ENCODE measurements at regions not wholly inside any gene's neighbourhood (a gene's known extent, or its start where the extent isn't known, plus 50 kb on each side); places are given as distances from the start of the nearest gene placed in this dataset.

- Mint-ChIP-seq H3K27ac (no peak overlapping the region), H3K4me3 (no peak overlapping the region), H3K4me1 (ENCODE audit: low read depth) (peaks cover 13% of the 10 kb centered on the region), H3K9me3 (peaks cover 4% of the 10 kb centered on the region), H3K36me3 (ENCODE audit: low read depth) (no peaks in the 10 kb centered on the region), H3K27me3 (ENCODE audit: low read depth) (no peaks in the 10 kb centered on the region)
- DNase-seq = no peak
- intact Hi-C loops (cut with micrococcal nuclease) = no loop called here
- CTCF ChIA-PET = no interaction called here
Measured at GRCh38 chr9:129471201-129472019, 149.5 kb downstream of the C9orf50 start.

GRCh38 chr9:129469988-129470316 lies 150.9 kb downstream of the C9orf50 start:
- Mint-ChIP-seq H3K9me3 (peaks cover 1% of the 10 kb centered on the region), H3K36me3 (ENCODE audit: low read depth) (no peaks in the 10 kb centered on the region), H3K27me3 (ENCODE audit: low read depth) (no peaks in the 10 kb centered on the region), H3K27ac (no peak overlapping the region), H3K4me3 (no peak overlapping the region), H3K4me1 (ENCODE audit: low read depth) (peaks cover 13% of the 10 kb centered on the region)
- intact Hi-C loops (cut with micrococcal nuclease) = no loop called here
- CTCF ChIA-PET = no interaction called here
- DNase-seq = no peak

- no peak for DNase-seq
- peaks cover 13% of the 10 kb centered on the region for H3K4me1 Mint-ChIP-seq (ENCODE audit: low read depth)
- no peaks in the 10 kb centered on the region for H3K27me3 Mint-ChIP-seq (ENCODE audit: low read depth)
- H3K36me3 Mint-ChIP-seq (ENCODE audit: low read depth) = no peaks in the 10 kb centered on the region
- no peak overlapping the region for H3K4me3 Mint-ChIP-seq
- intact Hi-C loops (cut with micrococcal nuclease) = no loop called here
- CTCF ChIA-PET = no interaction called here
- H3K9me3 Mint-ChIP-seq = no peaks in the 10 kb centered on the region
- no peak overlapping the region for H3K27ac Mint-ChIP-seq
Measured at GRCh38 chr9:129469188-129469987, 151.5 kb downstream of the C9orf50 start.

DNA sequence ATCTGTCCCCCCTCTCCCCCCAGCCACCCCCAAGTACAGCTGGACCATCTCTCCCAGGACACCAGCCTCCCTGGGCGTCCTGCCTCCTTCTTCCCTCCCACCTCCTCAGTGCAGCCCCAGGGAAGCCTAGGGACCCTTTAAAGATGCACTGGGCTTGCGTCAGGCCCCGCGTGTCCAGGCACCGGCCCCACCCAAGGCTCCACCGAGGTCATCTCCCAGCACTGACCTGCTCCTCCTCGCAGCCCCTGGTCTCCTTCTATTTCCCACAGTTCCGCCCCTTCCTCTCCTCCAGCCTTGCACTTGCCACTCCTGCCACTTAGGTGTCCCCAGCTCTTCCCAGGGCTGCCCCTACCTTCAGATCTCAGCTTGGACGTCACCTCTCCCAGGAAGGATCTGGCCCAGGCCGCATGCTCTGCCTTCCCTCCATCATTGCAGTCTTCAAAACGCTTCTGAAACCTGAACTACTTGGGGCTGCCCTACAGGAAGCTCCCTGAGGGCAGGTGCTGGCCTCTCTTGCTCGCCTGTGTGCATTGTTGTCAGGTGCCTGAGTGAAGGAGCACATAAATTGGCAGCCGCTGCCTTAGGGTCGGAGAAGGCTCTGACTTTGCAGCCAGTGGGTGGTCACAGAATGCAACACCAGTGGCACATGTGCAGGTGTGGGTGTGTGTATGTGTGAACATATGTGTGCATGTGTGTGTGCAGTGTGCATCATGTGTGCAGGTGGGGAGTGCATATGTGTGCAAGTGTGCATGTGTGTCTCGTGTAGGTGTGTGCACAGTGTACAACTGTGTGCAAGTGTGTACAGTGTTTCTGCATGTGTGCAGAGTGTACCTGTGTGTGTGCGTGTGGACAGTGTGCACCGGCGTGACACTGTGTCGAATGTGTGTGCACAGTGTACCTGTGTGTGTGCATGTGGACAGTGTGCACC lies 152.9 kb downstream of the C9orf50 start:
- intact Hi-C loops (cut with micrococcal nuclease) = no loop called here
- no peak overlapping the region for H3K4me3 Mint-ChIP-seq
- H3K27ac Mint-ChIP-seq = no peak overlapping the region
- no peaks in the 10 kb centered on the region for H3K9me3 Mint-ChIP-seq
- H3K27me3 Mint-ChIP-seq (ENCODE audit: low read depth) = no peaks in the 10 kb centered on the region
- no peak for DNase-seq
- peaks cover 13% of the 10 kb centered on the region for H3K4me1 Mint-ChIP-seq (ENCODE audit: low read depth)
- H3K36me3 Mint-ChIP-seq (ENCODE audit: low read depth) = no peaks in the 10 kb centered on the region
- CTCF ChIA-PET = no interaction called here

DNA sequence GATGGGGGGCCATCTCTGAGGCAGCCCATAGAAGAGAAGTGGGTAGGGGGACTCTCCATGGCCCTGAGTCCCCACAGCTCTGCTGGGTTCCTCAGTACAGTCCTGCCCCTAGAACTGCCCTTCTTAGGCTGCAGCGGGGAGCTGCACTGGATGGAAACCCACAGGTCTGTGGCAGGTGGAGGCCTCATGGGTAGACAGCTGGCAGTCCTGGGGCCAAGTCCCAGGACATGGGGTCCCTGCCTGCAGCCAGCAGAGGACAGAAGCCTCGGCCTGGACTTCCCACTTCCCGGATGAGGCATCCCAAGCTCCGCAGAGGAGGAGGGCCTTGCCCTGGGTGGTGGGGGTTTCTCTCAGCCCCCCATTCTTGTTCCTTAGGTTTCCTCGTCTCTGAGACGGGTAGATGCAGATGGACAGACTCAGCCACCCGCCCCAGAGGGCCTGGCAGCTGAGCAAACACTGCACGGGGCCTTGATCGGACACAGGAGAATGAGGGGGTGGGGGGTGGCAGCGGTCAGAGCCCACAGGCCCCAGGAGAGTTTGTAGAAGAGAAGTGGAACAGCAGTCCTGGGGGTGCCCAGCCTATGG lies 153.8 kb downstream of the C9orf50 start:
- Mint-ChIP-seq H3K36me3 (ENCODE audit: low read depth) (no peaks in the 10 kb centered on the region), H3K27me3 (ENCODE audit: low read depth) (no peaks in the 10 kb centered on the region), H3K9me3 (no peaks in the 10 kb centered on the region), H3K27ac (no peak overlapping the region), H3K4me1 (ENCODE audit: low read depth) (peaks cover 13% of the 10 kb centered on the region), H3K4me3 (no peak overlapping the region)
- intact Hi-C loops (cut with micrococcal nuclease) = no loop called here
- DNase-seq = no peak
- CTCF ChIA-PET = no interaction called here

- Mint-ChIP-seq H3K36me3 (ENCODE audit: low read depth) (no peaks in the 10 kb centered on the region), H3K9me3 (no peaks in the 10 kb centered on the region), H3K27ac (no peak overlapping the region), H3K4me1 (ENCODE audit: low read depth) (peaks cover 6% of the 10 kb centered on the region), H3K27me3 (ENCODE audit: low read depth) (no peaks in the 10 kb centered on the region), H3K4me3 (no peak overlapping the region)
- no peak for DNase-seq
- CTCF ChIA-PET = no interaction called here
- intact Hi-C loops (cut with micrococcal nuclease) = no loop called here
Measured at GRCh38 chr9:129465834-129466535, 154.9 kb downstream of the C9orf50 start.

- H3K9me3 Mint-ChIP-seq = no peaks in the 10 kb centered on the region
- no peak for DNase-seq
- intact Hi-C loops (cut with micrococcal nuclease) = no loop called here
- no peak overlapping the region for H3K4me3 Mint-ChIP-seq
- peaks cover 2% of the 10 kb centered on the region for H3K4me1 Mint-ChIP-seq (ENCODE audit: low read depth)
- no peaks in the 10 kb centered on the region for H3K36me3 Mint-ChIP-seq (ENCODE audit: low read depth)
- CTCF ChIA-PET = interaction anchor here (0.7 kb wide), 1 partner anchor 81 kb away, joined by 5 read pairs; no protein-coding TSS in a partner anchor
- H3K27ac Mint-ChIP-seq = no peak overlapping the region
- no peaks in the 10 kb centered on the region for H3K27me3 Mint-ChIP-seq (ENCODE audit: low read depth)
Measured at GRCh38 chr9:129464972-129465833, 155.7 kb downstream of the C9orf50 start.

- no peak overlapping the region for H3K27ac Mint-ChIP-seq
- H3K4me1 Mint-ChIP-seq (ENCODE audit: low read depth) = peaks cover 7% of the 10 kb centered on the region
- no peaks in the 10 kb centered on the region for H3K27me3 Mint-ChIP-seq (ENCODE audit: low read depth)
- H3K9me3 Mint-ChIP-seq = no peaks in the 10 kb centered on the region
- no peak overlapping the region for H3K4me3 Mint-ChIP-seq
- intact Hi-C loops (cut with micrococcal nuclease) = no loop called here
- CTCF ChIA-PET = interaction anchor here (0.7 kb wide), 1 partner anchor 402 kb away, joined by 3 read pairs; no protein-coding TSS in a partner anchor
- DNase-seq = no peak
- no peaks in the 10 kb centered on the region for H3K36me3 Mint-ChIP-seq (ENCODE audit: low read depth)
Measured at GRCh38 chr9:129463994-129464393, 156.9 kb downstream of the C9orf50 start.

- intact Hi-C loops (cut with micrococcal nuclease) = no loop called here
Measured at GRCh38 chr9:129463477-129463876, 157.4 kb downstream of the C9orf50 start.

GRCh38 chr9:129462360-129462759 lies 158.5 kb downstream of the C9orf50 start:
- intact Hi-C loops (cut with micrococcal nuclease) = no loop called here
- H3K36me3 Mint-ChIP-seq (ENCODE audit: low read depth) = no peaks in the 10 kb centered on the region
- no peak overlapping the region for H3K27ac Mint-ChIP-seq
- H3K4me1 Mint-ChIP-seq (ENCODE audit: low read depth) = peaks cover 20% of the 10 kb centered on the region
- DNase-seq = no peak
- H3K27me3 Mint-ChIP-seq (ENCODE audit: low read depth) = no peaks in the 10 kb centered on the region
- CTCF ChIA-PET = no interaction called here
- H3K4me3 Mint-ChIP-seq = no peak overlapping the region
- no peaks in the 10 kb centered on the region for H3K9me3 Mint-ChIP-seq

More at GRCh38 chr9:129463477-129463876, 157.4 kb downstream of the C9orf50 start:
- CTCF ChIA-PET = no interaction called here
- Mint-ChIP-seq H3K9me3 (no peaks in the 10 kb centered on the region), H3K4me1 (ENCODE audit: low read depth) (peaks cover 11% of the 10 kb centered on the region), H3K4me3 (no peak overlapping the region), H3K27ac (no peak overlapping the region), H3K36me3 (ENCODE audit: low read depth) (no peaks in the 10 kb centered on the region), H3K27me3 (ENCODE audit: low read depth) (no peaks in the 10 kb centered on the region)
- DNase-seq = no peak
